GM04503 (cell line): ENCODE measurements at regions not wholly inside any gene's neighbourhood (a gene's known extent, or its start where the extent isn't known, plus 50 kb on each side); places are given as distances from the start of the nearest gene placed in this dataset.
"Not testable (repeated sequence)": the region's sequence is repeated elsewhere in the genome, so short reads cannot be mapped to it uniquely, and the experiment has no call there.

Source experiments
- DNase-seq: peaks from one replicate; pipeline ENCODE4 v3.0.0-alpha.2; 2012; ENCODE audit warnings: low read depth

- DNase-seq, result no peak
Observed at GRCh38 chr13:64680739-64681138, 2549.4 kb downstream of the PCDH9 start.

DNA sequence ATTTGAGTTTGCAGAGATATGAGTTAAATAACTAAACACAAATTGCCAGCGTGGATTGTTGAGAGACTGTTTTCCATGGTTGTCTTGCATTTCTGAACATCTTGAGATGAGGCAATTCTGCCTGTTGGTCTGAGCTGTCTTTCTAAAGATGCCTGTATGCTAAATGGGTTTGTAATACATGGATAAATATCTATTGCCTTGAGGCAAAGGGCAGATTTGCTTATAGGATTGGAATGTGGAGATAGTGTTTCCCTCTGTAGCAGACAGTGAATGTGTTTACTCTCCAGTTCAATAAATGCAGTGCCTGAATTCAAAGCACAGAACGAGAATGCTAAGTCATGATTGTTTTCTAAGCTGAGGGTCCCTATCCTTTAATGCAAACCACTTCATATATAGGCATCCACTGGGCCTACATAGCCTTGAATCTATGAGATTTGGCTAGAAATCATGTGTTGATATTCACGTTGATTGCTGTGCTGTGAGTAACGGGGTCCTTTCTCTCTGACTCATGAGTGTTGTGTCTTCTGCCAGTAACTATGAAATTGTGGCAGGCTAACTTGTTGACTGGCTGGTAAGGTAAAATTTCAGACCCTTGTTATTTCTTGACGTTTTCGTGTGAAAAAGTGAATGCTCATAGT lies 2554.8 kb downstream of the PCDH9 start:
- peak; percentile 41 for DNase-seq

DNA sequence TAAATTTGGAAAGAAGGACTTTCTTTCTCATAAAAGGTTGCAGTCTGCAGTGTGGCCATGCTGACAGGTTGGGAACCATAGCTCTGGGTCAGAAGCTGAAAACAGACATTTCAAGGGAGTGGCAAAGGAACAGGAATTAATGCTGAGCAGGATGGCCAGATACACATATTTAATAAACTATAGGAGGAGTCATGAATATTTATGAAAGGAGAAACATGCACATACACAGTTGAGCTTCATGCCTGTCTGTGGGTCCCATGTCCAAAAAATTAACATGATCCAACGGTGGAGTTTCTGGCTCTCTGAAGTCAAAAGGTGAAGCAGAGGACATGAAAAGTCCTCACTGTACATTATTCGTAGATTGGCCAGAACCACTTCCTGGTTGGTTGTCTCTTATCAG lies 2556.0 kb downstream of the PCDH9 start:
- no peak for DNase-seq

DNA sequence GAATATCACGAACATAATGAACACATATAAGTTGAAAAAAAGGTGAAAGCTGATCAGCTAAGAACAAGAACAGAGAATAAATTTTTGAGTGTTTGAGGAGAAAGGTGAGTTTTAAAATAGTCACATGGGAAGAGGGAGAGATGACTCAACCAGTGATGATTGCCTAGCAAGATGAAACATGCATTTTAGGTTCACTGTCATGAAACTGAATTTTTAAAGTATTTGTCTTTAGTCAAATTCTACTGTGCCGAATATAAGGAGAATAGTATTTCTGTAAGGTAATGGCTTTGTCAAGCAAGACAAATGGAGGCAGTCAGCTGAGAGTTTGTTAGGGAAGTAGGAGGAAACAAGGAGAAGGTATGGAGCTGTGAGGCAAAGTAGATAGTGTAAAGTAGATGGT lies 2557.4 kb downstream of the PCDH9 start:
- no peak for DNase-seq

DNA sequence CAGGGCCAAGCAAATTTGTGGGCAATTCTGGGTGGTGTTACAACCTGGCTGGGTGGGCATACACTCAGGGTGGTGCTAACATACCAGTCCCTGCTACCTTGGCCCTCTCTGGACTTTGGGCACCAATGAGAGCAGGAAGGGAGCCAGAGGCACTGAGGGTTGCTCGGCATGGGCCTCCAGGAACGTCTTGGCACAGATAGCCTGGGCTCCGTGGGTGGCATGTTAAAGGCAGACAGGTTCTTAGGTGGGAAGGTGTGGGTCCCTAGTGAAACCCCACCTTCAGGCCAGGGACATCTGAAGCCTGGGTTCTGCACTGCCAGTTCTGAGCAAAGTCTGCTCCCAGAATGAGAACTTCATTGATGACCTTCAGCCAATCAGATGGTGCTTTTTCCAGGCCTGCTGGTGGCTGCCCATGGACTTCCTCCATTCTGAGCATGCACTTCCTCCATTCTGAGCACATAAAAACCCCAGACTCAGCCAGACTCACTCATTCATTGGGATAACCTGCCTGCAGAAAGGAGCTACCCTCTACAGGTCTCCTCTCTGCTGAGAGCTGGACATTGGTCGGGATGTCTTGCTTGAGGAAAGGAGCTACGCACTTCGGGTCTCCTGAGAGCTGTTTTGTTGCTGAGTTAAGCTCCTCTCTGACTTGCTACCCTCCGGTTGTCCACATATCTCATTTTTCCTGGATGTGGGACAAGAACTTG lies 2567.1 kb downstream of the PCDH9 start:
- no peak for DNase-seq

GRCh38 chr13:64648293-64648692 lies 2581.8 kb downstream of the PCDH9 start:
- DNase-seq, result no peak

- DNase-seq, result no peak
Observed at GRCh38 chr13:64643066-64643465, 2587.1 kb downstream of the PCDH9 start.

- no peak for DNase-seq
Observed at GRCh38 chr13:64640002-64640401, 2590.1 kb downstream of the PCDH9 start.

DNA sequence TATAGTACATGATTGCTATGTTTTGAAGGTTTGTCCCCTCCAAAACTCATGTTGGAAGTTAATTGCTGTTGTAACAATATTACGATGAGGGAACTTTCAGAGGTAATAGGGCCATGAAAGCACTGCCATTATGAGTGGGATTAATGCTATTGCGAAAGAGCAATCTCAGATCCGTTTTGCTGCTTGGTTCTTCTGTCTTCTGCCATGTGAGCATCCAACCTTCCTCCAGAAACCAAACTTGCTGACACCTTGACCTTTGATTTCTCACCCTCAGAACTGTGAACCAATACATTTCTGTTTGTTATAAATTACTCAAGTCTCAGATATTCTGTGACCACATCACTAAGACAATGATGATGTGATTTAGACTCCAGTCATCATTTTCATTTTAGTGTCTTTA lies 2590.9 kb downstream of the PCDH9 start:
- DNase-seq, result no peak

DNA sequence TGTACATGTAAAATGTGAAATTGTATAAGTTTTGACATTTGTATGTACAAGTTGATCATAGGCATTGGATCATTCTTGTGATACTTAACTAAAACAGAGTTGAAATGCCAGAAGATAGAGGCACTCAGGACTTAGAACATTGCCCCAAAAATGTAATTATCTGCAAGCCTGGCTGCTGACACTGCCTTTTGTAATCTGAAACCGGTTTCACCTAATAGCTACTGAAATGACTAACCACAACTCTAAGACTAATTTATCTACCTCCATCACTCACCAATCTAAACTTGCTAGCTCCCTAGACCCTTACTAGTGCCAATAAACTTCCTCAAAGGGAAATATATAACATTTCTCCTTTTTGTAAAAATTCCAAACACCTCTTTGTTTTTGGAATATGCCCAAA lies 2596.2 kb downstream of the PCDH9 start:
- DNase-seq, result no peak

GRCh38 chr13:64627654-64628053 lies 2602.5 kb downstream of the PCDH9 start:
- no peak for DNase-seq

GRCh38 chr13:64626105-64626504 lies 2604.0 kb downstream of the PCDH9 start:
- DNase-seq, result no peak

GRCh38 chr13:64617231-64617630 lies 2612.9 kb downstream of the PCDH9 start:
- no peak for DNase-seq

DNA sequence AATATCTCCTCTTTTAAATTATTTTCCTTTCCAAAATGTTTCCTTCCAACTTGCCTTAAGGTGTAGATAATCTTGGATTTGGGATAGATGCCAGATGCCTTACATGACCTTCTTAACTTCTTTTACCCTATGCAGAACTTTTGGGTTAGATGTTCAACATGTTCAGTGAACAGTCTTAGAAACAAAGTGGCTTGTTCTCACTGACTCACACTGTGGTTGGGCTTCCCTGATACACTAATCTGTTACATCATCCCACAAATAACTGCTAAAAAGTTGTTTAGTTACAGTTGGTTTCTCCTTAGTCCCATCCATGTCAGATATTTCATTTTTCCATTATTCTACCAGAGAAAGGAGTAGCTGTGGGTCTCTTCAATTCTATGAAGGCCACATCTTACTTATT lies 2638.2 kb downstream of the PCDH9 start:
- DNase-seq, result peak; percentile 1

DNA sequence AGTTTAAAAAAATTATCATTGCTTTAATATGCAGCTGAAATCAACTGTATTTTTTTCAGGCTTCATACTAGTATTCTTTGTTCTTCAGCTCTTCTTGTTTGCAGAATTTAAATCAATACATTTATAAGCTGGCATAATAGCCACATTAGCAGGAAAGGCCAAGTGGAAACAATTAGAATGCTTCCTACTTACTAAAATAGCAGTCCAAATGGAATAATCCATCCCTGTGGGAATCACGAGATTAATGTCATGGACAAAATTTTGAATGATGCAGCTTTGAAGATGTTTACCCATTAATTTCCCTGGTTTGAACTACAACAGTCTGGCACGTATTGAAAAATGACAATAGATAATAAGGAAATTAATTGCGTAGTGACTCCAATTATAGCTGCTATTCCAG lies 2650.8 kb downstream of the PCDH9 start:
- DNase-seq, result no peak

DNA sequence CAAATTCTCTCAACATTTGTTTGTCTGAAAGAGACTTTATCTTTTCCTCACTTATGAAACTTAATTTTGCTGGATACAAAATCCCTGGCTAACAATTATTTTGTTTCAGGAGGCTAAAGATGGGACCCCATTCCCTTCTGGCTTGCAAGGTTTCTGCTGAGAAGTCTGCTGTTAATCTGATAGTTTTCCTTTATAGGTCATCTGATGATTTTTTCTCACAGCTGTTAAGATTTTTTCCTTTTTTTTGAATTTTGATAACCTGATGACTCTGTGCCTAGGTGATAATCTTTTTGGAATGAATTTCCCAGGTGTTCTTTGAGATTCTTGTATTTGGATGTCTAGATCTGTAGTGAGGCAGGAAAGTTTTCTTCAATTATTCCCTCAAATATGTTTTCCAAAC lies 2661.4 kb downstream of the PCDH9 start:
- DNase-seq, result no peak

DNA sequence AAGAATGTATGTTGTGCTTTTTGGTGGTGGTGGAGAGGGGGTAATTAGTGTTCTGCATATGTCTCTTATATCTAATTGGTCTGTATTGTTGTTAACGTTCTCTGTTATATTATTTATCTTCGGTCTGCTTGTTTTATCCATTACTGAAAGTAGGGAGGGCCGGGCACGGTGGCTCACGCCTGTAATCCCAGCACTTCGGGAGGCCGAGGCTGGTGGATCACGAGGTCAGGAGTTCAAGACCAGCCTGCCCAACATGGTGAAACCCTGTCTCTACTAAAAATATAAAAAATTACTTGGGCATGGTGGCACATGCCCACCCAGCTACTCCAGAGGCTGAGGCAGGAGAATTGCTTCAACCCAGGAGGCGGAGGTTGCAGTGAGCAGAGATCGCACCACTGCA lies 2672.1 kb downstream of the PCDH9 start:
- DNase-seq, result not testable (repeated sequence)

DNA sequence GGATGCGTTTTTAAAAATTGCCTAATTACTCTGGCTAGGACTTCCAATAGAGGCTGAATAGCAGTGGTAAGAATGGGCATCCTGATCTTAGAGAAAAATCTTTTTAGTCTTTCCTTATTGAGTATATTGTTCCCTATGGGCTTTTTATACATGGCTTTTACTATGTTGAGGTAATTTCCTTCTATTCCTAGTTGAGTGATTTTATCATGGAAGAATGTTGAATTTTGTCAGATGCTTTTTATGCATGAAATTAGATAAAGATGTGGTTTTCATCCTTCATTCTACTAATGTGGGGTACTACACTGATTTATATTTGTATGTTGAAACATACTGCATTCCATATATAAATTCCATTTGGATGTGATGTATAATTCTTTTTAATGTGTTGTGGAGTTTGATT lies 2673.8 kb downstream of the PCDH9 start:
- DNase-seq, result peak; percentile 39

GRCh38 chr13:64553411-64554129 lies 2676.6 kb downstream of the PCDH9 start:
- DNase-seq, result peak; percentile 12

DNA sequence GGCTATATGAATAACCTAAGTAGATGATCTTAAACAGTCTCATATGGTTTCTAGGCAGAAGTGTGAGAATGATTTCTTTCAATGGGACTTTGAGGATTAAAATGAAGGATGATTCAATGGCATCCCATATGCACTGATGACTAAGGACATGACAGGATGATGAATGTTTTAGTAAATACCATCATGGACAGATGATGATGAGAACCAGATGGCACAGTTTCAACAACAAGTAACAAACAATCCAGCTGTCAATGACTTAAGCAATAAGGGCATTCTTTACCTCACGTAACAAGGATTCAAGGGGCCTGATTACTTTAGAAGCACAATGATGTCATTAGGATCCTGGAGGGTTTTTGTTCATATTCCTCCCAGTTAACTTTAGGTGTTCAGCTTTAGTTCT lies 2678.4 kb downstream of the PCDH9 start:
- peak; percentile 58 for DNase-seq

DNA sequence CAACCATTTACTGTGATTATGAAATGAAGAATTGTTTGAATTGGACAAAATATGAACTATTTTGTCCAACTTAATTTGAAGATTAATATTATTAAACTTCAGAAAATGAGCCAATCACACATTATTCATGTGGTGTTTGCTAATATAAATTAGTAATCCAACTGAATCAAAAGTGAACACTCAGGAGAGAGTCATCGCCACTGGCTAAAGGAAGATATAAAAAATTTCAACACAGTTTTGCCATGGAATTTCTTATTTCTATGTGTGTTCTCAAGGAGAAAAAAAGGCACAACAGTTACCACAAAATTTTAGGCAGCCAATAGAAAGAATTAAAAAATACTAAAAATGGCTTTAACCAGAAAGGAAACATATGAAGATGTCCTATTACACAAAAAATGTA lies 2683.8 kb downstream of the PCDH9 start:
- no peak for DNase-seq

- DNase-seq, result no peak
Observed at GRCh38 chr13:64540976-64541375, 2689.2 kb downstream of the PCDH9 start.

DNA sequence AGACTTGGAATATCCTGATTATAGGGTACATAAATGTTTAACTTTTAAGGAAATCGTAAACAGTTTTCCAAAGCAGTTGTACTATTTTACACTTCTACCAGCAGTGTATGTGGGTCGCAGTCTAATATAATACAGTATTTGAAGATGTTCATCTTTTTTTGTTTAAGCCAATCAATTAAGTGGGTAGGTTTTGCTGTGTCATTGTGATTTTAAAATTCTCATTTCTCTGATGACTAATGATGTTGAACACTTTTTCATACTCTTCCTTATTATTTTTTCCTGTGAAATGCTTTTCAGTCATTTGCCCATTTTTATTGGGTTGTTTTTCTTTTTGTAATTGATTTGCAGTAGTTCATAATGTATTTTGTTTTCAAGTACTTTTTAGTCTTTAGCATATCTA lies 2689.7 kb downstream of the PCDH9 start:
- no peak for DNase-seq
